ENCODE measurements at regions not wholly inside any gene's neighbourhood (a gene's known extent, or its start where the extent isn't known, plus 50 kb on each side); places are given as distances from the start of the nearest gene placed in this dataset.

GRCh38 chr2:172270278-172271079 is 156.9 kb upstream of the ITGA6 start:
- no peak for TF ChIP-seq EZH2 (IDR thresholded peaks at IDR 0.05; ENCODE audit: borderline replicate concordance, low read length)
- TF ChIP-seq, protein P1, sequence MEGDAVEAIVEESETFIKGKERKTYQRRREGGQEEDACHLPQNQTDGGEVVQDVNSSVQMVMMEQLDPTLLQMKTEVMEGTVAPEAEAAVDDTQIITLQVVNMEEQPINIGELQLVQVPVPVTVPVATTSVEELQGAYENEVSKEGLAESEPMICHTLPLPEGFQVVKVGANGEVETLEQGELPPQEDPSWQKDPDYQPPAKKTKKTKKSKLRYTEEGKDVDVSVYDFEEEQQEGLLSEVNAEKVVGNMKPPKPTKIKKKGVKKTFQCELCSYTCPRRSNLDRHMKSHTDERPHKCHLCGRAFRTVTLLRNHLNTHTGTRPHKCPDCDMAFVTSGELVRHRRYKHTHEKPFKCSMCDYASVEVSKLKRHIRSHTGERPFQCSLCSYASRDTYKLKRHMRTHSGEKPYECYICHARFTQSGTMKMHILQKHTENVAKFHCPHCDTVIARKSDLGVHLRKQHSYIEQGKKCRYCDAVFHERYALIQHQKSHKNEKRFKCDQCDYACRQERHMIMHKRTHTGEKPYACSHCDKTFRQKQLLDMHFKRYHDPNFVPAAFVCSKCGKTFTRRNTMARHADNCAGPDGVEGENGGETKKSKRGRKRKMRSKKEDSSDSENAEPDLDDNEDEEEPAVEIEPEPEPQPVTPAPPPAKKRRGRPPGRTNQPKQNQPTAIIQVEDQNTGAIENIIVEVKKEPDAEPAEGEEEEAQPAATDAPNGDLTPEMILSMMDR (IDR thresholded peaks at IDR 0.05; ENCODE audit: low read length): no peak
- Histone ChIP-seq H3K27ac (ENCODE audit: low read depth, low read length, poor library complexity, severe bottlenecking) (no peak overlapping the region), H3K36me3 (ENCODE audit: insufficient read depth, low read length) (no peaks in the 10 kb centered on the region), H3K4me2 (ENCODE audit: low read length) (no peak overlapping the region), H3K27me3 (ENCODE audit: insufficient read depth, low read length) (no peaks in the 10 kb centered on the region), H3K9me3 (ENCODE audit: low read length) (no peaks in the 10 kb centered on the region), H3K9ac (ENCODE audit: low read length) (no peak overlapping the region), H3K9me2 (ENCODE audit: low read depth, low read length) (no peaks in the 10 kb centered on the region), H3K4me1 (ENCODE audit: insufficient read depth, low read length, severe bottlenecking) (no peaks in the 10 kb centered on the region), H4K20me1 (ENCODE audit: insufficient read depth, low read length) (no peaks in the 10 kb centered on the region), H3K4me3 (ENCODE audit: low read depth, low read length, poor library complexity, severe bottlenecking) (no peak overlapping the region), H3F3A (ENCODE audit: insufficient read depth, low read length) (no peaks in the 10 kb centered on the region), H3K79me2 (ENCODE audit: insufficient read depth, low read length) (no peaks in the 10 kb centered on the region), H2AFZ (ENCODE audit: low read length) (no peak overlapping the region)

- no peak overlapping the region for H3K27ac ChIP-seq (ENCODE audit: low read depth, low read length, poor library complexity, severe bottlenecking)
- no peaks in the 10 kb centered on the region for H3F3A ChIP-seq (ENCODE audit: insufficient read depth, low read length)
- H4K20me1 ChIP-seq (ENCODE audit: insufficient read depth, low read length): no peaks in the 10 kb centered on the region
- H3K36me3 ChIP-seq (ENCODE audit: insufficient read depth, low read length): no peaks in the 10 kb centered on the region
- H3K27me3 ChIP-seq (ENCODE audit: insufficient read depth, low read length): no peaks in the 10 kb centered on the region
- H3K79me2 ChIP-seq (ENCODE audit: insufficient read depth, low read length): no peaks in the 10 kb centered on the region
- H2AFZ ChIP-seq (ENCODE audit: low read length): no peak overlapping the region
- H3K9me2 ChIP-seq (ENCODE audit: low read depth, low read length): no peaks in the 10 kb centered on the region
- no peak overlapping the region for H3K9ac ChIP-seq (ENCODE audit: low read length)
- H3K9me3 ChIP-seq (ENCODE audit: low read length): 0 out of 2 replicates have a peak, but pooled peaks cover 3% of the 10 kb centered on the region
- H3K4me3 ChIP-seq (ENCODE audit: low read depth, low read length, poor library complexity, severe bottlenecking): no peak overlapping the region
- H3K4me2 ChIP-seq (ENCODE audit: low read length): no peak overlapping the region
- no peak for TF ChIP-seq EZH2 (IDR thresholded peaks at IDR 0.05; ENCODE audit: borderline replicate concordance, low read length)
- TF ChIP-seq, protein P1 (IDR thresholded peaks at IDR 0.05; ENCODE audit: low read length): no peak
- no peaks in the 10 kb centered on the region for H3K4me1 ChIP-seq (ENCODE audit: insufficient read depth, low read length, severe bottlenecking)
These were observed 153.3 kb upstream of the ITGA6 start for GRCh38 chr2:172273910-172274571.

GRCh38 chr2:172275239-172275638 is 152.1 kb upstream of the ITGA6 start:
- no peaks in the 10 kb centered on the region for H3K4me1 ChIP-seq (ENCODE audit: insufficient read depth, low read length, severe bottlenecking)
- H3K4me2 ChIP-seq (ENCODE audit: low read length): no peak overlapping the region
- H3K27ac ChIP-seq (ENCODE audit: low read depth, low read length, poor library complexity, severe bottlenecking): no peak overlapping the region
- H3K9ac ChIP-seq (ENCODE audit: low read length): no peak overlapping the region
- H3F3A ChIP-seq (ENCODE audit: insufficient read depth, low read length): no peaks in the 10 kb centered on the region
- H2AFZ ChIP-seq (ENCODE audit: low read length): no peak overlapping the region
- no peaks in the 10 kb centered on the region for H4K20me1 ChIP-seq (ENCODE audit: insufficient read depth, low read length)
- H3K9me2 ChIP-seq (ENCODE audit: low read depth, low read length): no peaks in the 10 kb centered on the region
- no peaks in the 10 kb centered on the region for H3K27me3 ChIP-seq (ENCODE audit: insufficient read depth, low read length)
- H3K79me2 ChIP-seq (ENCODE audit: insufficient read depth, low read length): no peaks in the 10 kb centered on the region
- H3K36me3 ChIP-seq (ENCODE audit: insufficient read depth, low read length): no peaks in the 10 kb centered on the region
- TF ChIP-seq, protein P1 (IDR thresholded peaks at IDR 0.05; ENCODE audit: low read length): no peak
- TF ChIP-seq EZH2 (IDR thresholded peaks at IDR 0.05; ENCODE audit: borderline replicate concordance, low read length): no peak
- no peak overlapping the region for H3K4me3 ChIP-seq (ENCODE audit: low read depth, low read length, poor library complexity, severe bottlenecking)
- 0 out of 2 replicates have a peak, but pooled peaks cover 3% of the 10 kb centered on the region for H3K9me3 ChIP-seq (ENCODE audit: low read length)

Measured in OCI-LY1 (cell line).